Chondrocyte (in vitro differentiated cells): ENCODE measurements at regions not wholly inside any gene's neighbourhood (a gene's known extent, or its start where the extent isn't known, plus 50 kb on each side); places are given as distances from the start of the nearest gene placed in this dataset.

Source experiments
- DNase-seq: peaks from one replicate; pipeline ENCODE4 v3.0.0; 2021; ENCODE audit warnings: mixed read lengths, low spot score
- H3K27ac Mint-ChIP-seq: one replicate; pipeline ENCODE4 v1.8.0; 2021; ENCODE audit warnings: mild to moderate bottlenecking, moderate library complexity, mixed read lengths; ENCODE audit not compliant: unreplicated experiment
- H3K27me3 Mint-ChIP-seq: 2 replicates; pipeline ENCODE4 v1.8.0; 2021; ENCODE audit warnings: low read depth, mixed read lengths
- H3K36me3 Mint-ChIP-seq: 2 replicates; pipeline ENCODE4 v1.8.0; 2021; ENCODE audit warnings: low read depth, mixed read lengths
- H3K4me1 Mint-ChIP-seq: 2 replicates; pipeline ENCODE4 v1.8.0; 2021; ENCODE audit warnings: low read depth, mild to moderate bottlenecking, mixed read lengths
- H3K4me3 Mint-ChIP-seq: one replicate; pipeline ENCODE4 v1.8.0; 2021; ENCODE audit warnings: mild to moderate bottlenecking, moderate library complexity, mixed read lengths; ENCODE audit not compliant: unreplicated experiment
- H3K9me3 Mint-ChIP-seq: 2 replicates; pipeline ENCODE4 v1.8.0; 2021; ENCODE audit warnings: low read depth, mixed read lengths
- TF ChIP-seq, protein P1 (sequence below): fragments of 200-600 bp; sonication (generic); IDR thresholded peaks from 2 replicates; pipeline ENCODE4 v1.5.0; 2021; ENCODE audit warnings: antibody characterized with exemption, mild to moderate bottlenecking, moderate library complexity

DNA sequence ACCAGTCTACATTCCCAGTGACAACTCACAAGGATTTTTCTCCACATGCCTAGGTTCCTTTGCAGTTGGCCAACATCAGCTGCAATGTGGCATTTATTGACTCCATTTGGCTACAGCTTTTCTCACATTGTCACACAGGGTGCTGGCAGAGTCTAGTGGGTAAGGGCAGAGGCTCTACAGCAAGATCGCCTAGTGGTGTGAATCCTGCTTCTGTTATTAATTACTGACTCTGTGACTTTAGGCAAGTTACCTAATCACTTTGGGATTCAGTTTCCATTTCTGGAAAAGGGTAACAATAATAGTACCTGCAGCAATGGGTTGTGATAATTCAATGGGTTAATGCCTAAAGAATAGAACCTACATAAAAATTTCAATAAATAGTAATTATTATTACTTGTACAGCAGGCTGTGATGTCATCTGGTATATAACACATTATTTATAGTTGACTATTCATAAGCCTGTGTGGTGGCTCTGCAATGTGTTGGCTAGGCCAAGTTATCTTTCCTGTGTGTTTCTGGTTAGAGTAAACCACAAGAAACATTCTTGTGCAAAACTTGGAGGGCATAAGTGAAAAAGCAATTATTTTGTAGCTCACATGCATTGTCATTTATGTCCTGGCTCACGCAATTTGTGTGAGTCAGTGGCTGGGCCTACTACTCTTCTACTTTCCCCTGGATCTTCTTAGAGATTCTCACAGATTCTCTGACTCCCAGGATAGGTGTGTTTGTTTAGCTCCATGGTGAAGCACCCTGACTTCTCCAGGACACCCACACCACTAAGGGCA lies 59.5 kb downstream of the PTGS2 start:
- DNase-seq: no peak
- peaks cover 3% of the 10 kb centered on the region for H3K36me3 Mint-ChIP-seq
- no peak overlapping the region for H3K4me3 Mint-ChIP-seq
- H3K9me3 Mint-ChIP-seq: peaks cover 4% of the 10 kb centered on the region
- H3K4me1 Mint-ChIP-seq: no peaks in the 10 kb centered on the region
- no peak overlapping the region for H3K27ac Mint-ChIP-seq
- H3K27me3 Mint-ChIP-seq: no peaks in the 10 kb centered on the region
- TF ChIP-seq, protein P1, sequence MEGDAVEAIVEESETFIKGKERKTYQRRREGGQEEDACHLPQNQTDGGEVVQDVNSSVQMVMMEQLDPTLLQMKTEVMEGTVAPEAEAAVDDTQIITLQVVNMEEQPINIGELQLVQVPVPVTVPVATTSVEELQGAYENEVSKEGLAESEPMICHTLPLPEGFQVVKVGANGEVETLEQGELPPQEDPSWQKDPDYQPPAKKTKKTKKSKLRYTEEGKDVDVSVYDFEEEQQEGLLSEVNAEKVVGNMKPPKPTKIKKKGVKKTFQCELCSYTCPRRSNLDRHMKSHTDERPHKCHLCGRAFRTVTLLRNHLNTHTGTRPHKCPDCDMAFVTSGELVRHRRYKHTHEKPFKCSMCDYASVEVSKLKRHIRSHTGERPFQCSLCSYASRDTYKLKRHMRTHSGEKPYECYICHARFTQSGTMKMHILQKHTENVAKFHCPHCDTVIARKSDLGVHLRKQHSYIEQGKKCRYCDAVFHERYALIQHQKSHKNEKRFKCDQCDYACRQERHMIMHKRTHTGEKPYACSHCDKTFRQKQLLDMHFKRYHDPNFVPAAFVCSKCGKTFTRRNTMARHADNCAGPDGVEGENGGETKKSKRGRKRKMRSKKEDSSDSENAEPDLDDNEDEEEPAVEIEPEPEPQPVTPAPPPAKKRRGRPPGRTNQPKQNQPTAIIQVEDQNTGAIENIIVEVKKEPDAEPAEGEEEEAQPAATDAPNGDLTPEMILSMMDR: no peak

DNA sequence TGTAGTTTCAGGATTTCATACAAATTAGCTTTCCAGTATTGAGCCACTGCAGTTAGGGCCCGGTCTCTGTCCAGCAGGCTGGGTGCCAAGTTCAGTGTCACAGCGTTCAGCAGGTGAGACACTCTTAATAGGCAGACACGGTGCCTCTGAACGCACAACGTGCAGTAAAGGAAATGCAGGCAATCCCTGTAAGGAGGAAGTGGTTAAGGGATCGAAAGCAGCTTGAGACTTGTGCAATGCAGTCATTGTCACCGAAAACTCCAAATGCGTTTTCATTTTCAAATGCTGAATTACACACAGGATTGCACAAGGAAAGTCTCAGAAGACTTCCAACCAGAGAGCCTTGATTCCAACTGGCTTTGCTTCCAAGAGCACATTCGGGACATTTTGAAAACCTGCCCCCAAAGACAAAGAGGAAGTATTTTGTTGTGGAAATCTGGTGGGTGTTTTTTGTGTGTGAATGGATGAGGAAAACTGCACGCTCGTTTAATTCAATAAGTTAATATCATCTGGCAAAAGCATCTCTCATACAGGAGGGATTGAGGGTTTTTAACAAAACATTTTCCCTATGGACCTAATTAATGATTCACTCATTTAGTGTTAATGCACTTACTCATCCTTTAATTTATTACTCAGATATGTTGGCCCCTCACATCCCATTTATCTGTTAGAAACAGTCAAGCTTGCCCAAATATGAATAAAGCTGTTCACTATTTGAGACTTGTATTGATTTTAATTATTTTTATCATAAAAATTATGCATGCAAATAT lies 61.6 kb downstream of the PTGS2 start:
- H3K4me1 Mint-ChIP-seq: no peaks in the 10 kb centered on the region
- H3K27ac Mint-ChIP-seq: no peak overlapping the region
- TF ChIP-seq, protein P1: no peak
- no peaks in the 10 kb centered on the region for H3K27me3 Mint-ChIP-seq
- H3K9me3 Mint-ChIP-seq: peaks cover 4% of the 10 kb centered on the region
- H3K4me3 Mint-ChIP-seq: no peak overlapping the region
- peaks cover 3% of the 10 kb centered on the region for H3K36me3 Mint-ChIP-seq
- DNase-seq: no peak

DNA sequence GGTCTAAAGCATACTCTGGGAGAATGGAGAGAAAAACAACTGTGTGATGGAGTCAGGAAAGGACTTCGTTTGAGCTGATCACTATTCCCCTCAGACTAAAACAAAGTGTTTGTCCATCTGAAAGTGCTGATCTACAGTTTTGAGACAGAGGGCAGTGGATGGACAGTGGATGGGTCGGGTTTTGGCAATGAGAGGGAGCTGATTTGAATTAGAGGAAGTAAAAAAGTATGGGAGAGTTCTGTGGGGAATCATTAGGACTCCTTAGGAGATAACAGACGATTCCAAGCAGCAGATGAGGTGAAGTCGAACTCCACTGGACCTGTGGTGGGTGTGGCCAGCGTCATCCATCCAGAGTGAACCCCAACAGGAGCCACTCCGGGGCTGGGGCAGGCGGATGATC lies 62.3 kb downstream of the PTGS2 start:
- Mint-ChIP-seq H3K9me3 (peaks cover 4% of the 10 kb centered on the region), H3K27me3 (no peaks in the 10 kb centered on the region), H3K4me3 (no peak overlapping the region), H3K36me3 (peaks cover 1% of the 10 kb centered on the region), H3K27ac (no peak overlapping the region), H3K4me1 (no peaks in the 10 kb centered on the region)
- TF ChIP-seq, protein P1: no peak
- no peak for DNase-seq

DNA sequence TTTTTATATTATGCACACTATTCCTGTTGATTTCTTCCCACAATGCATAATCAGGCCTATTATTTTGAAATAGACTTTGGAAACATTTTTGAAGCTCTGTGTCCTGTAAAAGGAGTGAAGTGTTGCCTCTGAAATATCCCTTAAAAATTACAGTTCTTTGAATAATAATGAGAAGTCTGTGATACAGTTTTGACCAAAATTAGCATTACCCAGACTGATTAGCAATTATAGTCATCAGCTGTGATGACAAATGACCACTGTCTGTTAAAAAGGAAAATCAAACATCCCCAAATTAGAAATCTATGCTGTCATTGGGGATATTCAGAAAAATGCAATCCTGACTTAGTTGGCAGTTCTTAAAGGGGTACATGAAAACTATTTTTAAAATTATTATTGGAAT lies 63.7 kb downstream of the PTGS2 start:
- H3K4me1 Mint-ChIP-seq: no peaks in the 10 kb centered on the region

DNA sequence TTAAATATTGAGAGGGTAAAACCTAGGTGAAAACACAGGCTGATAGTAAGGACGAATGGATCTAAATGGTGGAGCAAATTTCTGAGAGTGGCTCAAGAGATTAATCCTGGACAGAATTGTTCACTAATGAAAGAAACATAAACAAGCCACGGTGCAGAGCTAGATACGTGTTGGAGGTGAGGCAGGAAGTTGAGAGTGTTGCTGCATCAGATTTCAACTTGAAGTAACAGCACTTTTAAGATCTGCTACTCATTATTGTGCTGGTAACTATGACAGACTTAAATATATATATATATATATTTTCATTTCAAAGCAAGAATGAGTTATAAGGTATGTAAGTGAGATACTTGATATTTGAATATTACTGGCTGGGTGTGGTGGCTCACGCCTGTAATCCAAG lies 64.9 kb downstream of the PTGS2 start:
- no peaks in the 10 kb centered on the region for H3K4me1 Mint-ChIP-seq
- H3K9me3 Mint-ChIP-seq: peaks cover 4% of the 10 kb centered on the region
- no peak overlapping the region for H3K4me3 Mint-ChIP-seq
- no peaks in the 10 kb centered on the region for H3K27me3 Mint-ChIP-seq
- no peak for DNase-seq
- no peaks in the 10 kb centered on the region for H3K36me3 Mint-ChIP-seq
- TF ChIP-seq, protein P1: no peak
- H3K27ac Mint-ChIP-seq: no peak overlapping the region

More for the DNA sequence above, 63.7 kb downstream of the PTGS2 start:
- Mint-ChIP-seq H3K9me3 (peaks cover 4% of the 10 kb centered on the region), H3K27ac (no peak overlapping the region), H3K4me3 (no peak overlapping the region), H3K36me3 (no peaks in the 10 kb centered on the region), H3K27me3 (no peaks in the 10 kb centered on the region)
- DNase-seq: no peak
- TF ChIP-seq, protein P1: no peak
